ENCODE measurements at regions not wholly inside any gene's neighbourhood (a gene's known extent, or its start where the extent isn't known, plus 50 kb on each side); places are given as distances from the start of the nearest gene placed in this dataset.

GRCh38 chr12:126425264-126425663 lies 1360.0 kb downstream of the AACS start:
- TF ChIP-seq CTCF (IDR thresholded peaks at IDR 0.05 in 4 of 5, conservative IDR thresholded peaks at IDR 0.05 in 1 of 5) (no peak), POLR2A (IDR thresholded peaks at IDR 0.05) (no peak)

Data from gastrocnemius medialis (tissue), 4 donors.